HEK293 (cell line): ENCODE measurements at regions not wholly inside any gene's neighbourhood (a gene's known extent, or its start where the extent isn't known, plus 50 kb on each side); places are given as distances from the start of the nearest gene placed in this dataset.

ENCODE experiments used
- CTCF ChIA-PET: fragments of 350-600 bp; formaldehyde crosslinking; extraction: SDS; loops from one replicate; lab custom pipeline; 2021; ENCODE audit warnings: antibody characterized with exemption; lab: Yijun Ruan, JAX
- POLR2A ChIA-PET: fragments of 300-600 bp; formaldehyde crosslinking; extraction: SDS; loops from one replicate; lab custom pipeline; 2020; ENCODE audit warnings: antibody characterized with exemption, inconsistent platforms; lab: Yijun Ruan, JAX
- H3K27ac ChIP-seq: fragments of 200-500 bp; sonication (Bioruptor generic); 2 replicates; pipeline ENCODE4 v1.5.1; 2014; ENCODE audit warnings: low read depth, low read length, control low read depth, inconsistent platforms; ENCODE audit errors: extremely low read depth
- H3K36me3 ChIP-seq, 2 experiments: fragments of 200-500 bp in 1 of 2; sonication (Bioruptor generic) in 1 of 2; 1 replicate in 1 of 2; 2 replicates in 1 of 2; pipeline ENCODE4 v1.5.1; 2014 to 2017; ENCODE audit warnings: inconsistent platforms in 2 of 2, low read length in 2 of 2; ENCODE audit not compliant: control insufficient read depth in 2 of 2, insufficient read depth in 1 of 2
- H3K4me1 ChIP-seq: fragments of 200-500 bp; sonication (Bioruptor generic); 2 replicates; pipeline ENCODE4 v1.5.1; 2014; ENCODE audit warnings: mild to moderate bottlenecking, low read length, inconsistent platforms; ENCODE audit not compliant: control insufficient read depth, insufficient read depth
- H3K4me3 ChIP-seq: 2 replicates; pipeline ENCODE4 v1.5.1; 2011; ENCODE audit warnings: low read depth, mild to moderate bottlenecking, control low read depth, low read length, moderate library complexity
- H3K9me3 ChIP-seq: fragments of 200-500 bp; sonication (Bioruptor generic); 2 replicates; pipeline ENCODE4 v1.5.1; 2014; ENCODE audit warnings: low read depth, low read length, inconsistent platforms; ENCODE audit not compliant: control insufficient read depth, insufficient read depth
- AEBP2 ChIP-seq: fragments of 450-650 bp; formaldehyde crosslinking; IDR thresholded peaks from 2 replicates; pipeline ENCODE4 v1.5.1; 2016; ENCODE audit warnings: missing biosample characterization, missing genetic modification characterization, borderline replicate concordance
- CTCF ChIP-seq: fragments of 450-650 bp; formaldehyde crosslinking; IDR thresholded peaks from 2 replicates; pipeline ENCODE4 v1.5.1; 2016; ENCODE audit warnings: missing biosample characterization, missing genetic modification characterization
- KLF17 ChIP-seq: fragments of 450-650 bp; formaldehyde crosslinking; IDR thresholded peaks from 2 replicates; pipeline ENCODE4 v1.5.1; 2016; ENCODE audit warnings: missing biosample characterization, missing genetic modification characterization
- OSR2 ChIP-seq: fragments of 450-650 bp; formaldehyde crosslinking; IDR thresholded peaks from 2 replicates; pipeline ENCODE4 v1.5.1; 2016; ENCODE audit warnings: missing biosample characterization, missing genetic modification characterization
- TCF7L2 ChIP-seq: IDR thresholded peaks from 2 replicates; pipeline ENCODE4 v1.6.1; 2011; ENCODE audit warnings: low read depth, mild to moderate bottlenecking, inconsistent platforms, low read length, moderate library complexity, borderline replicate concordance
- ZBTB17 ChIP-seq: fragments of 450-650 bp; formaldehyde crosslinking; IDR thresholded peaks from 2 replicates; pipeline ENCODE4 v1.5.1; 2016; ENCODE audit warnings: missing biosample characterization, missing genetic modification characterization
- ZNF10 ChIP-seq: fragments of 450-650 bp; formaldehyde crosslinking; IDR thresholded peaks from 2 replicates; pipeline ENCODE4 v1.5.1; 2017; ENCODE audit warnings: missing biosample characterization, missing genetic modification characterization
- ZNF18 ChIP-seq: fragments of 450-650 bp; formaldehyde crosslinking; IDR thresholded peaks from 2 replicates; pipeline ENCODE4 v1.5.1; 2016; ENCODE audit warnings: missing biosample characterization, missing genetic modification characterization
- ZNF211 ChIP-seq: fragments of 450-650 bp; formaldehyde crosslinking; IDR thresholded peaks from 2 replicates; pipeline ENCODE4 v1.5.1; 2016; ENCODE audit warnings: low read depth, missing biosample characterization, missing genetic modification characterization
- ZNF221 ChIP-seq: fragments of 450-650 bp; formaldehyde crosslinking; IDR thresholded peaks from 2 replicates; pipeline ENCODE4 v1.5.1; 2017; ENCODE audit warnings: missing biosample characterization, missing genetic modification characterization, borderline replicate concordance
- ZNF280C ChIP-seq: fragments of 450-650 bp; formaldehyde crosslinking; IDR thresholded peaks from 2 replicates; pipeline ENCODE4 v1.5.1; 2016; ENCODE audit warnings: missing biosample characterization, missing genetic modification characterization
- ZNF335 ChIP-seq: fragments of 450-650 bp; formaldehyde crosslinking; conservative IDR thresholded peaks from 2 replicates; pipeline ENCODE4 v1.5.1; 2016; ENCODE audit warnings: missing biosample characterization, missing genetic modification characterization
- ZNF391 ChIP-seq: fragments of 450-650 bp; formaldehyde crosslinking; IDR thresholded peaks from 2 replicates; pipeline ENCODE4 v1.5.1; 2016; ENCODE audit warnings: low read depth, missing biosample characterization, missing genetic modification characterization, borderline replicate concordance
- ZNF544 ChIP-seq: fragments of 450-650 bp; formaldehyde crosslinking; IDR thresholded peaks from 2 replicates; pipeline ENCODE4 v1.5.0; 2017; ENCODE audit warnings: missing biosample characterization, missing genetic modification characterization
- ZNF548 ChIP-seq: fragments of 450-650 bp; formaldehyde crosslinking; IDR thresholded peaks from 2 replicates; pipeline ENCODE4 v1.5.1; 2016; ENCODE audit warnings: missing biosample characterization, missing genetic modification characterization
- ZNF621 ChIP-seq: fragments of 450-650 bp; formaldehyde crosslinking; IDR thresholded peaks from 2 replicates; pipeline ENCODE4 v1.5.1; 2017; ENCODE audit warnings: missing biosample characterization, missing genetic modification characterization
- ZNF629 ChIP-seq: fragments of 450-650 bp; formaldehyde crosslinking; IDR thresholded peaks from 2 replicates; pipeline ENCODE4 v1.5.1; 2017; ENCODE audit warnings: missing biosample characterization, missing genetic modification characterization
- ZNF677 ChIP-seq: fragments of 450-650 bp; IDR thresholded peaks from 2 replicates; pipeline ENCODE4 v1.5.0; 2018; ENCODE audit warnings: missing biosample characterization, mild to moderate bottlenecking, missing genetic modification characterization, moderate library complexity
- ZNF768 ChIP-seq: fragments of 450-650 bp; formaldehyde crosslinking; IDR thresholded peaks from 2 replicates; pipeline ENCODE4 v1.5.1; 2018; ENCODE audit warnings: missing biosample characterization, mild to moderate bottlenecking, missing genetic modification characterization
- ZNF837 ChIP-seq: fragments of 450-650 bp; formaldehyde crosslinking; IDR thresholded peaks from 2 replicates; pipeline ENCODE4 v1.5.1; 2016; ENCODE audit warnings: missing biosample characterization, missing genetic modification characterization
- ZXDB ChIP-seq: fragments of 450-650 bp; formaldehyde crosslinking; IDR thresholded peaks from 2 replicates; pipeline ENCODE4 v1.5.1; 2016; ENCODE audit warnings: missing biosample characterization, missing genetic modification characterization

- ChIA-PET POLR2A (no interaction called here), CTCF (no interaction called here)
- H3K36me3 ChIP-seq, result no peaks in the 10 kb centered on the region
- H3K4me3 ChIP-seq, result no peak overlapping the region
- no peak overlapping the region for H3K27ac ChIP-seq
- H3K4me1 ChIP-seq, result no peaks in the 10 kb centered on the region
- no peak for TF ChIP-seq TCF7L2
- no peak for TF ChIP-seq ZNF768 (tag by site-specific recombination)
- TF ChIP-seq KLF17 (tag by site-specific recombination), result no peak
- no peak for TF ChIP-seq ZXDB (tag by site-specific recombination)
- no peak for TF ChIP-seq OSR2 (tag by site-specific recombination)
- TF ChIP-seq ZNF335 (tag by site-specific recombination), result no peak
- H3K9me3 ChIP-seq, result no peaks in the 10 kb centered on the region
Measured at GRCh38 chr1:193402977-193403376, 216.6 kb upstream of the B3GALT2 start.

- H3K4me1 ChIP-seq, result no peaks in the 10 kb centered on the region
- no peak overlapping the region for H3K27ac ChIP-seq
- ChIA-PET POLR2A (no interaction called here), CTCF (no interaction called here)
- H3K4me3 ChIP-seq, result no peak overlapping the region
- no peaks in the 10 kb centered on the region for H3K9me3 ChIP-seq
- no peaks in the 10 kb centered on the region for H3K36me3 ChIP-seq
- no peak for TF ChIP-seq ZNF391
- TF ChIP-seq CTCF (tag by site-specific recombination), result no peak
- TF ChIP-seq ZNF221 (tag by site-specific recombination), result no peak
- no peak for TF ChIP-seq ZNF677
- TF ChIP-seq ZNF629, result no peak
- no peak for TF ChIP-seq ZNF211
- no peak for TF ChIP-seq AEBP2 (tag by site-specific recombination)
- TF ChIP-seq, all 188 proteins: peak for 0
Measured at GRCh38 chr1:193402037-193402436, 215.6 kb upstream of the B3GALT2 start.

- POLR2A ChIA-PET, result no interaction called here
- H3K9me3 ChIP-seq, result no peaks in the 10 kb centered on the region
- no peak overlapping the region for H3K4me3 ChIP-seq
- H3K27ac ChIP-seq, result no peak overlapping the region
- no peaks in the 10 kb centered on the region for H3K4me1 ChIP-seq
- CTCF ChIA-PET, result no interaction called here
- H3K36me3 ChIP-seq, result no peaks in the 10 kb centered on the region
- TF ChIP-seq CTCF (tag by site-specific recombination) (no peak), ZNF621 (tag by site-specific recombination) (no peak), ZNF548 (no peak), ZNF10 (no peak), ZNF544 (no peak), ZBTB17 (no peak), ZNF18 (tag by site-specific recombination) (no peak), OSR2 (tag by site-specific recombination) (no peak), ZNF837 (no peak), ZNF280C (tag by site-specific recombination) (no peak)
Measured at GRCh38 chr1:193394336-193394735, 207.9 kb upstream of the B3GALT2 start.
